ENCODE measurements at regions not wholly inside any gene's neighbourhood (a gene's known extent, or its start where the extent isn't known, plus 50 kb on each side); places are given as distances from the start of the nearest gene placed in this dataset.

GRCh38 chr17:62126292-62126691 is 61.2 kb upstream of the MED13 start:
- TF ChIP-seq, protein P1, sequence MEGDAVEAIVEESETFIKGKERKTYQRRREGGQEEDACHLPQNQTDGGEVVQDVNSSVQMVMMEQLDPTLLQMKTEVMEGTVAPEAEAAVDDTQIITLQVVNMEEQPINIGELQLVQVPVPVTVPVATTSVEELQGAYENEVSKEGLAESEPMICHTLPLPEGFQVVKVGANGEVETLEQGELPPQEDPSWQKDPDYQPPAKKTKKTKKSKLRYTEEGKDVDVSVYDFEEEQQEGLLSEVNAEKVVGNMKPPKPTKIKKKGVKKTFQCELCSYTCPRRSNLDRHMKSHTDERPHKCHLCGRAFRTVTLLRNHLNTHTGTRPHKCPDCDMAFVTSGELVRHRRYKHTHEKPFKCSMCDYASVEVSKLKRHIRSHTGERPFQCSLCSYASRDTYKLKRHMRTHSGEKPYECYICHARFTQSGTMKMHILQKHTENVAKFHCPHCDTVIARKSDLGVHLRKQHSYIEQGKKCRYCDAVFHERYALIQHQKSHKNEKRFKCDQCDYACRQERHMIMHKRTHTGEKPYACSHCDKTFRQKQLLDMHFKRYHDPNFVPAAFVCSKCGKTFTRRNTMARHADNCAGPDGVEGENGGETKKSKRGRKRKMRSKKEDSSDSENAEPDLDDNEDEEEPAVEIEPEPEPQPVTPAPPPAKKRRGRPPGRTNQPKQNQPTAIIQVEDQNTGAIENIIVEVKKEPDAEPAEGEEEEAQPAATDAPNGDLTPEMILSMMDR (IDR thresholded peaks at IDR 0.05) = no peak
- no peak for TF ChIP-seq ZFX (IDR thresholded peaks at IDR 0.05; ENCODE audit: borderline replicate concordance)
